ENCODE measurements at regions not wholly inside any gene's neighbourhood (a gene's known extent, or its start where the extent isn't known, plus 50 kb on each side); places are given as distances from the start of the nearest gene placed in this dataset.
"Not testable (repeated sequence)": the region's sequence is repeated elsewhere in the genome, so short reads cannot be mapped to it uniquely, and the experiment has no call there.

DNA sequence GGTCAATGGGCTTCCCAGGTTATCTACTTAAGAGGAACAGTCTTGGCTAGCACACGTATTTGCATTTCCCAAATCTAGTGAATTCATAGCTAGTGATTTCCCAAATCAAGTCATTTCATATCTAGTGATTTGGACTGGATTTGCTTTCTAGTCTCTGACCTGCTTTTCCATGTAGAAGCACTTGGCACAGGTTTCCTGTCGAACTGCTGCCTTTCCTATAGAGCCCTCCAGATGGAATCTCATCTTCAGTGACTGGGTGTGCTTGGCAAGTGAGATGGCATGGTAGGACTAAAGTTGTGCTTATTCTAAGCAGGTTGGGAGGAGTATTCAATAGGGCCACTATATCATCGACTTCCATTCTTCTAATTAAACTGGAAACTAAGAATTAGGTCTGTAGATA lies 94.7 kb downstream of the CCNG2 start:
- H3K27ac ChIP-seq (ENCODE audit: low read length) = no peak overlapping the region
- TF ChIP-seq SMC3 (conservative IDR thresholded peaks at IDR 0.05; ENCODE audit: poor library complexity) (no peak), TAF1 (IDR thresholded peaks at IDR 0.05; ENCODE audit: low read depth) (no peak), EP300 (conservative IDR thresholded peaks at IDR 0.05; ENCODE audit: poor library complexity, severe bottlenecking) (no peak), EZH2 (IDR thresholded peaks at IDR 0.05; ENCODE audit: borderline replicate concordance, insufficient read depth, low read length, poor library complexity, severe bottlenecking) (no peak), RAD21 (conservative IDR thresholded peaks at IDR 0.05) (no peak), POLR2AphosphoS5 (IDR thresholded peaks at IDR 0.05) (no peak), MXI1 (conservative IDR thresholded peaks at IDR 0.05; ENCODE audit: poor library complexity, severe bottlenecking) (no peak)
- TF ChIP-seq, protein P1, sequence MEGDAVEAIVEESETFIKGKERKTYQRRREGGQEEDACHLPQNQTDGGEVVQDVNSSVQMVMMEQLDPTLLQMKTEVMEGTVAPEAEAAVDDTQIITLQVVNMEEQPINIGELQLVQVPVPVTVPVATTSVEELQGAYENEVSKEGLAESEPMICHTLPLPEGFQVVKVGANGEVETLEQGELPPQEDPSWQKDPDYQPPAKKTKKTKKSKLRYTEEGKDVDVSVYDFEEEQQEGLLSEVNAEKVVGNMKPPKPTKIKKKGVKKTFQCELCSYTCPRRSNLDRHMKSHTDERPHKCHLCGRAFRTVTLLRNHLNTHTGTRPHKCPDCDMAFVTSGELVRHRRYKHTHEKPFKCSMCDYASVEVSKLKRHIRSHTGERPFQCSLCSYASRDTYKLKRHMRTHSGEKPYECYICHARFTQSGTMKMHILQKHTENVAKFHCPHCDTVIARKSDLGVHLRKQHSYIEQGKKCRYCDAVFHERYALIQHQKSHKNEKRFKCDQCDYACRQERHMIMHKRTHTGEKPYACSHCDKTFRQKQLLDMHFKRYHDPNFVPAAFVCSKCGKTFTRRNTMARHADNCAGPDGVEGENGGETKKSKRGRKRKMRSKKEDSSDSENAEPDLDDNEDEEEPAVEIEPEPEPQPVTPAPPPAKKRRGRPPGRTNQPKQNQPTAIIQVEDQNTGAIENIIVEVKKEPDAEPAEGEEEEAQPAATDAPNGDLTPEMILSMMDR (IDR thresholded peaks at IDR 0.05; ENCODE audit: poor library complexity, severe bottlenecking) = no peak
- TF ChIP-seq, protein P2, sequence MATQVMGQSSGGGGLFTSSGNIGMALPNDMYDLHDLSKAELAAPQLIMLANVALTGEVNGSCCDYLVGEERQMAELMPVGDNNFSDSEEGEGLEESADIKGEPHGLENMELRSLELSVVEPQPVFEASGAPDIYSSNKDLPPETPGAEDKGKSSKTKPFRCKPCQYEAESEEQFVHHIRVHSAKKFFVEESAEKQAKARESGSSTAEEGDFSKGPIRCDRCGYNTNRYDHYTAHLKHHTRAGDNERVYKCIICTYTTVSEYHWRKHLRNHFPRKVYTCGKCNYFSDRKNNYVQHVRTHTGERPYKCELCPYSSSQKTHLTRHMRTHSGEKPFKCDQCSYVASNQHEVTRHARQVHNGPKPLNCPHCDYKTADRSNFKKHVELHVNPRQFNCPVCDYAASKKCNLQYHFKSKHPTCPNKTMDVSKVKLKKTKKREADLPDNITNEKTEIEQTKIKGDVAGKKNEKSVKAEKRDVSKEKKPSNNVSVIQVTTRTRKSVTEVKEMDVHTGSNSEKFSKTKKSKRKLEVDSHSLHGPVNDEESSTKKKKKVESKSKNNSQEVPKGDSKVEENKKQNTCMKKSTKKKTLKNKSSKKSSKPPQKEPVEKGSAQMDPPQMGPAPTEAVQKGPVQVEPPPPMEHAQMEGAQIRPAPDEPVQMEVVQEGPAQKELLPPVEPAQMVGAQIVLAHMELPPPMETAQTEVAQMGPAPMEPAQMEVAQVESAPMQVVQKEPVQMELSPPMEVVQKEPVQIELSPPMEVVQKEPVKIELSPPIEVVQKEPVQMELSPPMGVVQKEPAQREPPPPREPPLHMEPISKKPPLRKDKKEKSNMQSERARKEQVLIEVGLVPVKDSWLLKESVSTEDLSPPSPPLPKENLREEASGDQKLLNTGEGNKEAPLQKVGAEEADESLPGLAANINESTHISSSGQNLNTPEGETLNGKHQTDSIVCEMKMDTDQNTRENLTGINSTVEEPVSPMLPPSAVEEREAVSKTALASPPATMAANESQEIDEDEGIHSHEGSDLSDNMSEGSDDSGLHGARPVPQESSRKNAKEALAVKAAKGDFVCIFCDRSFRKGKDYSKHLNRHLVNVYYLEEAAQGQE (IDR thresholded peaks at IDR 0.05; ENCODE audit: borderline replicate concordance) = no peak
- H2AFZ ChIP-seq (ENCODE audit: low read depth, low read length) = no peak overlapping the region
- no peak overlapping the region for H3K9ac ChIP-seq (ENCODE audit: low read length)
- no peaks in the 10 kb centered on the region for H3K36me3 ChIP-seq (ENCODE audit: insufficient read depth, low read length)
- no peaks in the 10 kb centered on the region for H3K9me2 ChIP-seq (ENCODE audit: insufficient read depth, low read length)
- no peak overlapping the region for H3K4me2 ChIP-seq (ENCODE audit: low read length)
- no peaks in the 10 kb centered on the region for H3K9me3 ChIP-seq (ENCODE audit: low read length)
- no peaks in the 10 kb centered on the region for H4K20me1 ChIP-seq (ENCODE audit: insufficient read depth)
- H3F3A ChIP-seq (ENCODE audit: insufficient read depth, low read length, poor library complexity, severe bottlenecking) = no peaks in the 10 kb centered on the region
- H3K27me3 ChIP-seq (ENCODE audit: insufficient read depth, low read depth, low read length) = no peaks in the 10 kb centered on the region
- H3K4me3 ChIP-seq (ENCODE audit: low read length) = no peak overlapping the region
- H3K79me2 ChIP-seq (replicated peaks; ENCODE audit: insufficient read depth, low read length) = no peaks in the 10 kb centered on the region

DNA sequence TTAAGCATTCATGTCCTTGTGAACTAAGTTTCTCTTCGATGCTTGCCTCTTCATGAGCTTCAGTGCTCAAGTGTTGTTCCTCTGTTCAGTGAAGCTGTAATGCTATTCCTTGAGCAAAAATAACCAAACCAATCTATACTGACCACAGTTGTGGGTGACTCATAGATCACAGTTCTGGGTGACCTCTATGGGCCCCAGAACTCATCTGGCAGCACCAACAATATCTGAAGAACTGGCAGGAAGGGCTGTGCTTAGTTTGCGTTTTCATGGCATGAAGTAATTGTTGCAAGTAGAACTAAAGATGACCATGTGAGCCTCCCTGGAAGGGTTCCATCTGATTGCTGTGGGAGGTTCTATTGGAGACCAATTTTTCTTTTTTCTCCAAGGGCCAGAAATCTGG lies 106.2 kb downstream of the CCNG2 start:
- Histone ChIP-seq H3K4me2 (ENCODE audit: low read length) (no peak overlapping the region), H3K9me2 (ENCODE audit: insufficient read depth, low read length) (no peaks in the 10 kb centered on the region), H3K9me3 (ENCODE audit: low read length) (peaks cover 3% of the 10 kb centered on the region), H2AFZ (ENCODE audit: low read depth, low read length) (no peak overlapping the region), H3K36me3 (ENCODE audit: insufficient read depth, low read length) (no peaks in the 10 kb centered on the region), H3K79me2 (replicated peaks; ENCODE audit: insufficient read depth, low read length) (no peaks in the 10 kb centered on the region), H4K20me1 (ENCODE audit: insufficient read depth) (no peaks in the 10 kb centered on the region), H3K27ac (ENCODE audit: low read length) (no peak overlapping the region), H3K27me3 (ENCODE audit: insufficient read depth, low read depth, low read length) (no peaks in the 10 kb centered on the region), H3F3A (ENCODE audit: insufficient read depth, low read length, poor library complexity, severe bottlenecking) (no peaks in the 10 kb centered on the region), H3K4me3 (ENCODE audit: low read length) (no peak overlapping the region), H3K9ac (ENCODE audit: low read length) (no peak overlapping the region)
- TF ChIP-seq RAD21 (conservative IDR thresholded peaks at IDR 0.05) (no peak), MXI1 (conservative IDR thresholded peaks at IDR 0.05; ENCODE audit: poor library complexity, severe bottlenecking) (no peak), POLR2AphosphoS5 (IDR thresholded peaks at IDR 0.05) (no peak), SMC3 (conservative IDR thresholded peaks at IDR 0.05; ENCODE audit: poor library complexity) (no peak), TAF1 (IDR thresholded peaks at IDR 0.05; ENCODE audit: low read depth) (no peak), EZH2 (IDR thresholded peaks at IDR 0.05; ENCODE audit: borderline replicate concordance, insufficient read depth, low read length, poor library complexity, severe bottlenecking) (no peak)
- TF ChIP-seq, protein P2 (IDR thresholded peaks at IDR 0.05; ENCODE audit: borderline replicate concordance) = no peak

DNA sequence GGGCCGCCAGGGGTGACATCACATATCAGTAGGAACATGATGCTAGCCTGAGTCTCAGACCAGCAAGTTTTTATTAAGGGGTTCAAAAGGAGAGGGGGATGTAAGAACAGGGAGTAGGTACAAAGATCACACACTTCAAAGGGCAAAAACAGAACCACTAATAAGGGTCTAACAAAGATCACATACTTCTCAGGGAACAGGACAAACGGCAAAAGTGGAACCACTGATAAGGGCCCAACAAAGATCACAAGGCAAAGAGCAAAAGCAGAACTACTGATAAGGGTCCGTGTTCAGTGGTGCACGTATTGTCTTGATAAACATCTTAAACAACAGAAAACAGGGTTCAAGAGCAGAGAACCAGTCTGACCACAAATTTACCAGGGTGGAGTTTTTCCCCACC lies 107.0 kb downstream of the CCNG2 start:
- not testable (repeated sequence) for H3K4me3 ChIP-seq (ENCODE audit: low read length); H3K4me2 ChIP-seq (ENCODE audit: low read length)

More for the DNA sequence above, 107.0 kb downstream of the CCNG2 start:
- not testable (repeated sequence) for H3K27ac ChIP-seq (ENCODE audit: low read length); H3K27me3 ChIP-seq (ENCODE audit: insufficient read depth, low read depth, low read length); H3K9ac ChIP-seq (ENCODE audit: low read length); H3F3A ChIP-seq (ENCODE audit: insufficient read depth, low read length, poor library complexity, severe bottlenecking); H2AFZ ChIP-seq (ENCODE audit: low read depth, low read length); H3K79me2 ChIP-seq (replicated peaks; ENCODE audit: insufficient read depth, low read length); H4K20me1 ChIP-seq (ENCODE audit: insufficient read depth); H3K9me3 ChIP-seq (ENCODE audit: low read length); H3K36me3 ChIP-seq (ENCODE audit: insufficient read depth, low read length); H3K9me2 ChIP-seq (ENCODE audit: insufficient read depth, low read length)

All from neural cell (in vitro differentiated cells).